Right lobe of liver (tissue), 6 donors: ENCODE measurements at regions not wholly inside any gene's neighbourhood (a gene's known extent, or its start where the extent isn't known, plus 50 kb on each side); places are given as distances from the start of the nearest gene placed in this dataset.
A peak's percentile ranks its signal among the peaks of the same experiment; 100 is the strongest.

Experiments
- ATAC-seq, 4 donors: fragments of 200-7000 bp; cut with Tn5 transposase; one replicate each; pipeline ENCODE4 v1.9.1; 2020; ENCODE audit warnings: mild to moderate bottlenecking in 4 of 4, moderate library complexity in 4 of 4
- DNase-seq, 3 donors: peaks; one replicate each; pipeline ENCODE4 v3.0.0-alpha.2; 2020
- H3K27ac ChIP-seq, 3 donors: fragments of 200-600 bp; one replicate each; pipeline ENCODE4 v1.8.0; 2022
- H3K27me3 ChIP-seq, 2 donors: fragments of 200-600 bp; one replicate each; pipeline ENCODE4 v1.8.0; 2022
- H3K36me3 ChIP-seq, 4 donors: fragments of 200-600 bp; sonication (generic) in 1 of 4; one replicate each; pipeline versions ENCODE4 v1.5.1 to v1.8.0; 2017 to 2022; ENCODE audit warnings: control low read depth in 1 of 4
- H3K4me1 ChIP-seq, 4 donors: fragments of 200-600 bp; sonication (generic) in 1 of 4; one replicate each; pipeline versions ENCODE4 v1.5.1 to v1.8.0; 2017 to 2022; ENCODE audit warnings: control low read depth in 1 of 4
- H3K4me3 ChIP-seq, 3 donors: fragments of 200-600 bp; one replicate each; pipeline ENCODE4 v1.8.0; 2022
- H3K9me3 ChIP-seq, 4 donors: fragments of 200-600 bp; sonication (generic) in 1 of 4; one replicate each; pipeline versions ENCODE4 v1.5.1 to v1.8.0; 2017 to 2022; ENCODE audit warnings: control low read depth in 1 of 4
- CTCF ChIP-seq, 4 donors: fragments of 200-600 bp in 3 of 4; fragments of 450-650 bp in 1 of 4; IDR thresholded peaks; one replicate each; pipeline versions ENCODE4 v1.5.1 to v1.8.0; 2016 to 2022; ENCODE audit warnings: antibody characterized with exemption in 4 of 4, mild to moderate bottlenecking in 2 of 4
- POLR2A ChIP-seq: fragments of 450-650 bp; IDR thresholded peaks from one replicate; pipeline ENCODE4 v1.6.1; 2017; ENCODE audit warnings: antibody characterized with exemption, mild to moderate bottlenecking
- WGBS: methylation state at CpG from one replicate; pipeline ENCODE4 v1.1.6; 2018; ENCODE audit warnings: low coverage, low lambda C conversion rate; ENCODE audit not compliant: insufficient coverage; ENCODE audit errors: missing lambda C conversion rate; 5-methylcytosine and 5-hydroxymethylcytosine counted together
- intact Hi-C, 2 donors: fragments of 100-400 bp; cut with DNase I; formaldehyde crosslinking; loops; one replicate each; pipeline versions ENCODE4 v1.11.2 to v1.14.1; 2022
- donor health status: DM: no; HTN: yes; CAD: no.
- donor health status: DM: no; HTN: no; CAD: no.
- donor health status: DM: no; HTN: no; CAD: no.
- donor health status: DM: no; HTN: yes; CAD: no.
- donor health status: DM: no; HTN: yes; CAD: no.

- intact Hi-C loops = no loop called here
- no peaks in the 10 kb centered on the region for H3K36me3 ChIP-seq
- ATAC-seq = no peak
- WGBS = 88% methylated on average over 2 of the region's 2 CpGs
- H3K4me1 ChIP-seq = no peaks in the 10 kb centered on the region
- H3K4me3 ChIP-seq = no peak overlapping the region
- no peaks in the 10 kb centered on the region for H3K9me3 ChIP-seq
- no peaks in the 10 kb centered on the region for H3K27me3 ChIP-seq
- no peak for TF ChIP-seq POLR2A
- no peak for TF ChIP-seq CTCF (IDR thresholded peaks at IDR 0.05)
- H3K27ac ChIP-seq = no peak overlapping the region
- no peak for DNase-seq
Measured at GRCh38 chr2:54065411-54065810, 50.0 kb upstream of the ACYP2 start.

- Histone ChIP-seq H3K36me3 (no peaks in the 10 kb centered on the region), H3K27me3 (no peaks in the 10 kb centered on the region), H3K4me3 (no peak overlapping the region), H3K4me1 (no peaks in the 10 kb centered on the region), H3K27ac (no peak overlapping the region), H3K9me3 (no peaks in the 10 kb centered on the region)
- DNase-seq (no peak), ATAC-seq (no peak)
- TF ChIP-seq POLR2A (no peak), CTCF (IDR thresholded peaks at IDR 0.05) (no peak)
- 80% methylated on average over 1 of the region's 3 CpGs for WGBS
- intact Hi-C loops = no loop called here
Measured at GRCh38 chr2:54063967-54064535, 51.4 kb upstream of the ACYP2 start.

GRCh38 chr2:54062401-54062800 lies 53.0 kb upstream of the ACYP2 start:
- Histone ChIP-seq H3K4me1 (no peaks in the 10 kb centered on the region), H3K27ac (no peak overlapping the region), H3K9me3 (no peaks in the 10 kb centered on the region), H3K4me3 (no peak overlapping the region), H3K36me3 (no peaks in the 10 kb centered on the region), H3K27me3 (no peaks in the 10 kb centered on the region)
- no peak for TF ChIP-seq CTCF (IDR thresholded peaks at IDR 0.05)
- no peak for TF ChIP-seq POLR2A
- WGBS = 68% methylated on average over 1 of the region's 1 CpG
- no peak for DNase-seq
- no peak for ATAC-seq
- intact Hi-C loops = no loop called here

GRCh38 chr2:54061272-54061671 lies 54.1 kb upstream of the ACYP2 start:
- Histone ChIP-seq H3K4me1 (no peaks in the 10 kb centered on the region), H3K9me3 (no peaks in the 10 kb centered on the region), H3K36me3 (no peaks in the 10 kb centered on the region), H3K27ac (no peak overlapping the region), H3K4me3 (no peak overlapping the region), H3K27me3 (no peaks in the 10 kb centered on the region)
- ATAC-seq (peak in 2 of 4 donors; percentile 23 to 53), DNase-seq (no peak)
- 71% methylated on average over 1 of the region's 1 CpG for WGBS
- TF ChIP-seq CTCF (IDR thresholded peaks at IDR 0.05) (no peak), POLR2A (no peak)
- intact Hi-C loops = no loop called here

GRCh38 chr2:54059986-54060385 lies 55.4 kb upstream of the ACYP2 start:
- no peak for TF ChIP-seq POLR2A
- TF ChIP-seq CTCF (IDR thresholded peaks at IDR 0.05) = no peak
- H3K4me3 ChIP-seq = no peak overlapping the region
- 43% methylated on average over 1 of the region's 1 CpG for WGBS
- ATAC-seq (no peak), DNase-seq (no peak)
- no peaks in the 10 kb centered on the region for H3K36me3 ChIP-seq
- H3K4me1 ChIP-seq = no peaks in the 10 kb centered on the region
- H3K27ac ChIP-seq = no peak overlapping the region
- H3K27me3 ChIP-seq = no peaks in the 10 kb centered on the region
- no peaks in the 10 kb centered on the region for H3K9me3 ChIP-seq
- intact Hi-C loops = no loop called here
